Natural killer cell (primary cell): ENCODE measurements at regions not wholly inside any gene's neighbourhood (a gene's known extent, or its start where the extent isn't known, plus 50 kb on each side); places are given as distances from the start of the nearest gene placed in this dataset.

ENCODE experiments used
- ATAC-seq, 3 donors: fragments of 150-1000 bp in 2 of 3; fragments of 200-7000 bp in 1 of 3; cut with Tn5 transposase; 1 replicate in 1 of 3; 2 replicates in 2 of 3; pipeline ENCODE4 v1.10.0; 2021; ENCODE audit warnings: mild to moderate bottlenecking in 2 of 3, moderate library complexity in 2 of 3
- DNase-seq, 2 donors: peaks; one replicate each; pipeline versions ENCODE4 v3.0.0 to v3.0.0-alpha.2; 2013 to 2021; ENCODE audit warnings: mixed read lengths in 1 of 2
- H3K27ac ChIP-seq: one replicate; pipeline ENCODE4 v1.5.1; 2013; ENCODE audit warnings: mild to moderate bottlenecking, low read length
- H3K27me3 ChIP-seq: one replicate; pipeline ENCODE4 v1.6.1; 2013; ENCODE audit warnings: low read length; ENCODE audit not compliant: control insufficient read depth, insufficient read depth
- H3K36me3 ChIP-seq: one replicate; pipeline ENCODE4 v1.6.1; 2013; ENCODE audit warnings: low read length; ENCODE audit not compliant: control insufficient read depth, insufficient read depth
- H3K4me1 ChIP-seq: one replicate; pipeline ENCODE4 v1.6.1; 2013; ENCODE audit warnings: low read length; ENCODE audit not compliant: control insufficient read depth, insufficient read depth
- H3K4me3 ChIP-seq: one replicate; pipeline ENCODE4 v1.5.1; 2013; ENCODE audit warnings: low read length
- H3K9me3 ChIP-seq: one replicate; pipeline ENCODE4 v1.6.1; 2013; ENCODE audit warnings: low read length; ENCODE audit not compliant: control insufficient read depth, insufficient read depth
- H3K27ac Mint-ChIP-seq, 2 donors: one replicate each; pipeline ENCODE4 v1.8.0; 2022; ENCODE audit warnings: mild to moderate bottlenecking in 2 of 2, mixed read lengths in 2 of 2, moderate library complexity in 1 of 2
- H3K27me3 Mint-ChIP-seq, 2 donors: one replicate each; pipeline ENCODE4 v1.8.0; 2022; ENCODE audit warnings: low read depth in 2 of 2, mixed read lengths in 2 of 2
- H3K36me3 Mint-ChIP-seq: one replicate; pipeline ENCODE4 v1.8.0; 2022; ENCODE audit warnings: mixed read lengths
- H3K4me1 Mint-ChIP-seq, 2 donors: one replicate each; pipeline ENCODE4 v1.8.0; 2022; ENCODE audit warnings: mixed read lengths in 2 of 2
- H3K4me3 Mint-ChIP-seq: one replicate; pipeline ENCODE4 v1.8.0; 2022; ENCODE audit warnings: mild to moderate bottlenecking, moderate library complexity, mixed read lengths
- H3K9me3 Mint-ChIP-seq, 2 donors: one replicate each; pipeline ENCODE4 v1.8.0; 2022; ENCODE audit warnings: mixed read lengths in 2 of 2
- WGBS: methylation state at CpG from one replicate; pipeline ENCODE4 v1.1.7; 2013; ENCODE audit warnings: missing lambda C conversion rate; ENCODE audit not compliant: insufficient coverage; 5-methylcytosine and 5-hydroxymethylcytosine counted together
- intact Hi-C: fragments of 100-400 bp; cut with micrococcal nuclease; formaldehyde crosslinking; loops from one replicate; pipeline ENCODE4 v1.14.2; 2022
- TF ChIP-seq, protein P1 (sequence below): fragments of 200-600 bp; IDR thresholded peaks from one replicate; pipeline ENCODE4 v1.8.0; 2022; ENCODE audit warnings: antibody characterized with exemption

DNA sequence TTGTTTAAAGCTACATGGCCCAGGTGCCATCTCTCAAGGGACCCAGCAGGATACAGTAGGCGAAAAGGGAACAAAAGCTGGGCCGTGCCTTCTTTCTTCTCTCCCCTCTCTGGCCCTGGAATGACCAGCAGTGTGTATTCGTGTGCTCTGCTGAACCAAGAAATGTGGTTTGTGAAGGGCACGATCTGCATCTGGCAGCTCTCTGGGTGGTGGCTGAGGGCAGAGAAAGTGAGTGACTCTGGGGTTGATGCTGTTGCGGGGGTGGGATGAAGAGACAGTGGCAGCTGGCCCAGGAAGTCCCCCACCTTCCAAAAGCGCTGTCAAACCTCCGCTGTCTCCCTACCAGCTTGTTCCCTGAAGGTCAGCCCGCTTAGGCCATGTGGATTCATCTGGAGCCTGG, 88.3 kb downstream of the CLDN34 start:
- no peak overlapping the region for H3K27ac Mint-ChIP-seq
- no peaks in the 10 kb centered on the region for H3K36me3 ChIP-seq
- no peaks in the 10 kb centered on the region for H3K27me3 ChIP-seq
- intact Hi-C loops: no loop called here
- ATAC-seq (no peak), DNase-seq (no peak)
- no peak overlapping the region for H3K4me3 ChIP-seq
- H3K4me1 ChIP-seq: peaks cover 13% of the 10 kb centered on the region
- H3K9me3 Mint-ChIP-seq: no peaks in the 10 kb centered on the region
- no peaks in the 10 kb centered on the region for H3K9me3 ChIP-seq
- no peak overlapping the region for H3K4me3 Mint-ChIP-seq
- H3K36me3 Mint-ChIP-seq: no peaks in the 10 kb centered on the region
- no peak overlapping the region for H3K27ac ChIP-seq
- 90% methylated on average over 8 of the region's 8 CpGs for WGBS
- TF ChIP-seq, protein P1, sequence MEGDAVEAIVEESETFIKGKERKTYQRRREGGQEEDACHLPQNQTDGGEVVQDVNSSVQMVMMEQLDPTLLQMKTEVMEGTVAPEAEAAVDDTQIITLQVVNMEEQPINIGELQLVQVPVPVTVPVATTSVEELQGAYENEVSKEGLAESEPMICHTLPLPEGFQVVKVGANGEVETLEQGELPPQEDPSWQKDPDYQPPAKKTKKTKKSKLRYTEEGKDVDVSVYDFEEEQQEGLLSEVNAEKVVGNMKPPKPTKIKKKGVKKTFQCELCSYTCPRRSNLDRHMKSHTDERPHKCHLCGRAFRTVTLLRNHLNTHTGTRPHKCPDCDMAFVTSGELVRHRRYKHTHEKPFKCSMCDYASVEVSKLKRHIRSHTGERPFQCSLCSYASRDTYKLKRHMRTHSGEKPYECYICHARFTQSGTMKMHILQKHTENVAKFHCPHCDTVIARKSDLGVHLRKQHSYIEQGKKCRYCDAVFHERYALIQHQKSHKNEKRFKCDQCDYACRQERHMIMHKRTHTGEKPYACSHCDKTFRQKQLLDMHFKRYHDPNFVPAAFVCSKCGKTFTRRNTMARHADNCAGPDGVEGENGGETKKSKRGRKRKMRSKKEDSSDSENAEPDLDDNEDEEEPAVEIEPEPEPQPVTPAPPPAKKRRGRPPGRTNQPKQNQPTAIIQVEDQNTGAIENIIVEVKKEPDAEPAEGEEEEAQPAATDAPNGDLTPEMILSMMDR: no peak
- H3K27me3 Mint-ChIP-seq: no peaks in the 10 kb centered on the region
- peaks cover 5 to 14% of the 10 kb centered on the region in 2 donors for H3K4me1 Mint-ChIP-seq

DNA sequence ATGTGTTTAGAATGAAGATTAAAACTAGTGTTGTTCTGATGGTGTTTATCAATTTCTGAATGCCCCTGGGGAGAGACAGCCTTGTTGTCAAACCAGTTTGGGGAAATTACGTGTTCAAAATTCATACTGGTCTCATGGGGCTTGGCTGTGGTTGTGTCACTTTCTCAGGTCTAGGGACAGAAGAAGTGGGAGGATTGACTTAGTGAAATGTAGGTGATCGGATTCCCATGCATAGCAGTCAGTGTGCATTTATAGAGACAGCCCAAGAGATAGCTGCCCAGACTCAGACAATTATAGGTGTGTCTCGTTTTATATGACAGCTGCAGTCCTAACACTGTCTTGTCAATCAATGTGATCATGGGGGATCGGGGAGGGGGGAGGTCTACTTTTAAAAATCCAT, 94.4 kb upstream of the CLCN4 start:
- no peaks in the 10 kb centered on the region for H3K9me3 Mint-ChIP-seq
- intact Hi-C loops: no loop called here
- no peaks in the 10 kb centered on the region for H3K9me3 ChIP-seq
- no peak overlapping the region for H3K27ac Mint-ChIP-seq
- H3K4me1 Mint-ChIP-seq: peaks cover 5 to 6% of the 10 kb centered on the region in 2 donors
- H3K4me1 ChIP-seq: peaks cover 4% of the 10 kb centered on the region
- TF ChIP-seq, protein P1: no peak
- H3K27ac ChIP-seq: no peak overlapping the region
- no peaks in the 10 kb centered on the region for H3K36me3 ChIP-seq
- no peak overlapping the region for H3K4me3 ChIP-seq
- no peaks in the 10 kb centered on the region for H3K27me3 ChIP-seq
- H3K4me3 Mint-ChIP-seq: no peak overlapping the region
- no peaks in the 10 kb centered on the region for H3K27me3 Mint-ChIP-seq
- 63% methylated on average over 3 of the region's 4 CpGs for WGBS
- ATAC-seq (no peak), DNase-seq (no peak)
- no peaks in the 10 kb centered on the region for H3K36me3 Mint-ChIP-seq

DNA sequence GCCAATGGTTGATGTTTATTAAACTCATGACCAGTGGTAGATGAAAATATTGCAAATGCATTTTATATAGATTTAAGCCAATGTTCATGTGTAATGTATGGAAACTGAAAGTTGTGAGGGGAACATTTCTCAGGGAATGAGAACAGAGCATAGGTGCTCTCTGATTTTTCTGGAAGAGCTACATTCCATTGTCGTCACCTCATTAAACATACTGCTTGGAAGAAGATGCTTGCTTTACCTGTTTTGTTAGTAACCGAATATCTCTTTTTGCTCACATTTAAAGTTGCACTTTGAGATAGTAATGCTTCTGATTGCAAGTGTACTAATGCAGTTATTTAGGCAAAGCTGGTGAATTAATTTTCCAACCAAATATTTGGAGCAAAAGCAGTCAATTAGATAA, 93.8 kb upstream of the CLCN4 start:
- ATAC-seq (no peak), DNase-seq (no peak)
- H3K27ac Mint-ChIP-seq: no peak overlapping the region
- H3K27me3 Mint-ChIP-seq: no peaks in the 10 kb centered on the region
- Histone ChIP-seq H3K9me3 (no peaks in the 10 kb centered on the region), H3K27ac (no peak overlapping the region), H3K4me1 (peaks cover 4% of the 10 kb centered on the region), H3K36me3 (no peaks in the 10 kb centered on the region), H3K4me3 (no peak overlapping the region), H3K27me3 (no peaks in the 10 kb centered on the region)
- H3K36me3 Mint-ChIP-seq: no peaks in the 10 kb centered on the region
- no peak overlapping the region for H3K4me3 Mint-ChIP-seq
- intact Hi-C loops: no loop called here
- TF ChIP-seq, protein P1: no peak
- no peaks in the 10 kb centered on the region for H3K9me3 Mint-ChIP-seq
- no CpG with 5 or more reads among the region's 2 CpGs for WGBS
- peaks cover 5 to 6% of the 10 kb centered on the region in 2 donors for H3K4me1 Mint-ChIP-seq

DNA sequence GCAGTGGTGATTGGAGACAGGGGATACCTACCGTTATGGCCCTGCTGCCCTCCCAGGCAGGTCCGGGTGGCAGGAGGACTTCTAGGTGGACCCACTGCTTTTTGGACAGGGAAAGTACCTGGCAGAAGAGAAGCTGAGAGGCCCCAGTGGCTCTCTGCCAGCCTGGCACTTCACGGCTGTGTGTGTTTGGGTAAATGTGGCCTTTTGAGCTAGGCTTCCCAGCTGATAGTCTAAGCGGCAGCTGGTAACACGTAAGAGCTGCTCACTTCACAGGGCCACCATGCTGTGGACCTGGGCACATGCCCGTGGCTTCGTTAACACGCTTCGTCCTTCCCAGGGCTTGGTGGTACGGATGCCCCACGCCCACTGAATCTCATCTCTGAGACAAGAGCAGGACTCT, 92.0 kb upstream of the CLCN4 start:
- TF ChIP-seq, protein P1: no peak
- Histone ChIP-seq H3K9me3 (no peaks in the 10 kb centered on the region), H3K36me3 (no peaks in the 10 kb centered on the region), H3K27ac (no peak overlapping the region), H3K4me1 (no peaks in the 10 kb centered on the region), H3K27me3 (no peaks in the 10 kb centered on the region), H3K4me3 (no peak overlapping the region)
- Mint-ChIP-seq H3K4me1 (no peaks in the 10 kb centered on the region), H3K27ac (no peak overlapping the region), H3K36me3 (no peaks in the 10 kb centered on the region), H3K9me3 (no peaks in the 10 kb centered on the region), H3K27me3 (no peaks in the 10 kb centered on the region), H3K4me3 (no peak overlapping the region)
- intact Hi-C loops: no loop called here
- DNase-seq (no peak), ATAC-seq (no peak)
- 96% methylated on average over 11 of the region's 11 CpGs for WGBS
